Stomach (tissue), 8 donors: ENCODE measurements at regions not wholly inside any gene's neighbourhood (a gene's known extent, or its start where the extent isn't known, plus 50 kb on each side); places are given as distances from the start of the nearest gene placed in this dataset.

Source experiments
- DNase-seq, 2 donors: peaks; one replicate each; pipeline versions ENCODE4 v3.0.0 to v3.0.0-alpha.2; 2013 to 2019
- H3K27ac ChIP-seq, 5 donors: fragments of 200-600 bp in 4 of 5; sonication (generic) in 4 of 5; one replicate each; pipeline ENCODE4 v1.5.1; 2013 to 2019; ENCODE audit warnings: mild to moderate bottlenecking in 1 of 5, moderate library complexity in 1 of 5
- H3K27me3 ChIP-seq, 3 donors: fragments of 200-600 bp; sonication (generic); one replicate each; pipeline ENCODE4 v1.5.1; 2017 to 2019; ENCODE audit warnings: mixed run types in 1 of 3
- H3K36me3 ChIP-seq, 4 donors: fragments of 200-600 bp; sonication (generic); 1 replicate in 3 of 4; 2 replicates in 1 of 4; pipeline ENCODE4 v1.5.1; 2016 to 2019
- H3K4me1 ChIP-seq, 4 donors: fragments of 200-600 bp; sonication (generic); one replicate each; pipeline ENCODE4 v1.5.1; 2016 to 2019
- H3K4me3 ChIP-seq, 4 donors: fragments of 200-600 bp; sonication (generic) in 3 of 4; one replicate each; pipeline ENCODE4 v1.5.1; 2016 to 2019; ENCODE audit warnings: mild to moderate bottlenecking in 1 of 4
- H3K9me3 ChIP-seq, 4 donors: fragments of 200-600 bp; sonication (generic); one replicate each; pipeline ENCODE4 v1.5.1; 2016 to 2019
- CTCF ChIP-seq, 7 experiments: fragments of 450-650 bp in 4 of 7; fragments of 200-600 bp in 3 of 7; sonication (generic) in 3 of 7; IDR thresholded peaks; one replicate each; pipeline ENCODE4 v1.5.1; 2016 to 2019; ENCODE audit warnings: antibody characterized with exemption in 7 of 7, control low read depth in 2 of 7, mild to moderate bottlenecking in 1 of 7
- EP300 ChIP-seq: sonication (generic); formaldehyde crosslinking; IDR thresholded peaks from one replicate; pipeline ENCODE4 v1.6.1; 2017; ENCODE audit warnings: antibody characterized with exemption
- POLR2A ChIP-seq, 4 donors: fragments of 450-650 bp; IDR thresholded peaks; one replicate each; pipeline ENCODE4 v1.6.1; 2016; ENCODE audit warnings: antibody characterized with exemption in 4 of 4, control low read depth in 2 of 4, mild to moderate bottlenecking in 1 of 4, moderate library complexity in 1 of 4
- POLR2AphosphoS5 ChIP-seq, 3 donors: sonication (generic); formaldehyde crosslinking; IDR thresholded peaks; one replicate each; pipeline ENCODE4 v1.6.1; 2016; ENCODE audit warnings: antibody characterized with exemption in 3 of 3
- WGBS, 5 donors: extraction: QIAGEN DNeasy Blood & Tissue Kit in 3 of 5; methylation state at CpG; one replicate each; pipeline versions ENCODE4 v1.1.5 to v1.1.7; 2013 to 2018; 5-methylcytosine and 5-hydroxymethylcytosine counted together
- intact Hi-C: fragments of 100-400 bp; cut with DNase I; formaldehyde crosslinking; loops from one replicate; pipeline ENCODE4 v1.15.1; 2023; ENCODE audit warnings: low total_unique reads
- donor health status: healthy with polysubstance abuse.
- donor health status: Bipolar disorder and iron deficiency.
- donor health status: healthy.

DNA sequence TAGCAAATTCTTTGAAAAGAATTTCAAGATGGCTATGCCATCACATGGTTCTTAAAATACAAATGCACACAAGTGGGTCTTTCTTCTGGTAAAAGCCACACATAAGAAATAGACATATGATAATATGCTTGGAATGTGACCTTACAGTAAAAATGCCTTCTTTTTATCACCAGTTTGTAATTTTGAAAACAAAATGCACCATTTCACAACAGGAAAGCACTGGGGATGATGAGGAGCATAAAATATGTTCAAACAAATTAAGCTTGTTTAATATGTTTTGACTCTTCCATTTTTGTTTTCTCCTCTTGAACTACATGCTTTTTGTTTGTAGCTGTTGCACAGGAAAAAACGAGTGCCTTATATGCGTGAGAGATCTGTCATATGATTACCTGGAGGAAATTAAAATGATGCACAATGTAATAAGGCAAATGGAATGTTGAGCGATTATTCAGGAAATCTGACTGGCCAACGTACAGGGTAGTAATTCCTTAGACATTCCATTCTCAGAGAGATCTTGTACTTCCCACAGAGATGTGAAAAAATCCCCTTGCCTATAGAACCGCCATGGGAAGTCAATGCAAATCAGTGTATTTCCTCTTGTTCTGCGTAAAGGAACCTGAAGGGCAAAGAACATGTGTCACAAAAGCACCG, 911.6 kb downstream of the TFAP2A start:
- DNase-seq, result no peak
- no peak for TF ChIP-seq EP300
- no peak for TF ChIP-seq POLR2AphosphoS5 (IDR thresholded peaks at IDR 0.05)
- no peak for TF ChIP-seq CTCF (IDR thresholded peaks at IDR 0.05)
- TF ChIP-seq POLR2A (IDR thresholded peaks at IDR 0.05), result no peak
- WGBS, 5 donors, result 57 to 73% (median 65%) methylated on average over 7 of the region's 7 CpGs

GRCh38 chr6:9499709-9500108, 915.2 kb downstream of the TFAP2A start:
- H3K36me3 ChIP-seq, result no peaks in the 10 kb centered on the region
- no peak for TF ChIP-seq POLR2A (IDR thresholded peaks at IDR 0.05)
- no peak for TF ChIP-seq EP300
- no peak for TF ChIP-seq CTCF (IDR thresholded peaks at IDR 0.05)
- TF ChIP-seq POLR2AphosphoS5 (IDR thresholded peaks at IDR 0.05), result no peak
- H3K4me3 ChIP-seq, result no peak overlapping the region
- no peak overlapping the region for H3K27ac ChIP-seq
- no peak for DNase-seq
- H3K27me3 ChIP-seq, result no peaks in the 10 kb centered on the region
- WGBS, 5 donors, result 52 to 75% (median 70%) methylated on average over 4 of the region's 4 CpGs
- intact Hi-C loops, result no loop called here
- H3K4me1 ChIP-seq, result no peaks in the 10 kb centered on the region
- H3K9me3 ChIP-seq, result no peaks in the 10 kb centered on the region

More for the DNA sequence above, 911.6 kb downstream of the TFAP2A start:
- no peaks in the 10 kb centered on the region for H3K27me3 ChIP-seq
- H3K4me3 ChIP-seq, result no peak overlapping the region
- intact Hi-C loops, result no loop called here
- H3K9me3 ChIP-seq, result peaks cover 0 to 5% (median 0%) of the 10 kb centered on the region in 4 donors
- H3K36me3 ChIP-seq, result no peaks in the 10 kb centered on the region
- no peaks in the 10 kb centered on the region for H3K4me1 ChIP-seq
- H3K27ac ChIP-seq, result no peak overlapping the region

DNA sequence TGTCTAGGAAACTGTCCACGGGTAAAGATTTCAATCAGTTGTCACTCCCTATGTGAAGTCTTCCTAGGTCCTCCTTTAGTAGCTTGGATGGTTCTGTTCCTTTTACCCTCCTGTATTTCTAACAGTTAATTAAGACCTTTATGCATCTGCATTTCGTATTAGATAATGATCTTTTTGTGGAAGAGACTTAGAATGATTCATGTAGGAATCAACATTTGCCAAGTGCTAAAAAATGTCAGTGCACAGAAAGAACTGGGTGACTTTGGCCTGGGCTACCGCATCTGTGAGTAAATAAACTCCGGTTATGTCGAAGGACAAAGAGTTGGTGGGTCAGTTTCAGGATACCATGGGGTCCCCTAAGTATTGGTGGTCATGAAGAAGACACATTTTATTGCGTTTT, 918.0 kb downstream of the TFAP2A start:
- Histone ChIP-seq H3K4me3 (no peak overlapping the region), H3K27ac (no peak overlapping the region), H3K9me3 (no peaks in the 10 kb centered on the region), H3K36me3 (no peaks in the 10 kb centered on the region), H3K4me1 (no peaks in the 10 kb centered on the region), H3K27me3 (no peaks in the 10 kb centered on the region)
- WGBS, 5 donors, result 70 to 79% (median 75%) methylated on average over 6 of the region's 6 CpGs
- TF ChIP-seq CTCF (IDR thresholded peaks at IDR 0.05), result no peak
- TF ChIP-seq EP300, result no peak
- TF ChIP-seq POLR2A (IDR thresholded peaks at IDR 0.05), result no peak
- no peak for DNase-seq
- intact Hi-C loops, result no loop called here

- intact Hi-C loops, result no loop called here
- 30 to 44% (median 40%) methylated on average over 1 of the region's 1 CpG for WGBS, 5 donors
- no peak for TF ChIP-seq EP300
- TF ChIP-seq CTCF (IDR thresholded peaks at IDR 0.05), result no peak
- TF ChIP-seq POLR2A (IDR thresholded peaks at IDR 0.05), result no peak
- TF ChIP-seq POLR2AphosphoS5 (IDR thresholded peaks at IDR 0.05), result no peak
- Histone ChIP-seq H3K36me3 (no peaks in the 10 kb centered on the region), H3K27ac (no peak overlapping the region), H3K4me3 (no peak overlapping the region), H3K27me3 (no peaks in the 10 kb centered on the region), H3K9me3 (no peaks in the 10 kb centered on the region), H3K4me1 (no peaks in the 10 kb centered on the region)
- no peak for DNase-seq
Measured at GRCh38 chr6:9494864-9495263, 920.0 kb downstream of the TFAP2A start.
